ENCODE measurements at regions not wholly inside any gene's neighbourhood (a gene's known extent, or its start where the extent isn't known, plus 50 kb on each side); places are given as distances from the start of the nearest gene placed in this dataset.

DNA sequence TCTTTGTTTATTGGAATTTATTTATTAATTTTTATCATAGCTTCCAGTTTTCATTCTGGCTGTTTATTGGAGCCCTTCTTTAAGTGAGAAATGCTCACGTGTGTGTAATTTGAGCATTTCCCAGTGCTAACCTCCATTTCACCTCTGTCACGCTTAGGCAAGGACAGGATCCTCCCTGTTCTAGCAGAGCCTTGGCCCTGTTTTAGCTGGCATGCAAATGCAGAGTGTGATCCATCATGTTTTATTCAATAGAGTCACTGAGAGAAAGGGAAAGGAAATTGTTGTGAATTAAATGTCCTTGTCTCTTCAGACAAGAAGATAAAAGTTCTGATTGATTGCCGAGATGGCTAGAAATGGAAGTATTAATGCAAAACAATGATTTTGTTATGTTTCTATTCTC lies 137.3 kb upstream of the ACO1 start:
- intact Hi-C loops (cut with DNase I), result no loop called here
- no peak overlapping the region for H3K4me3 ChIP-seq
- H3K27me3 ChIP-seq (replicated peaks; ENCODE audit: insufficient read depth), result no peaks in the 10 kb centered on the region
- TF ChIP-seq POLR2AphosphoS5 (IDR thresholded peaks at IDR 0.05) (no peak), POLR2A (IDR thresholded peaks at IDR 0.05) (no peak)
- TF ChIP-seq, protein P1, sequence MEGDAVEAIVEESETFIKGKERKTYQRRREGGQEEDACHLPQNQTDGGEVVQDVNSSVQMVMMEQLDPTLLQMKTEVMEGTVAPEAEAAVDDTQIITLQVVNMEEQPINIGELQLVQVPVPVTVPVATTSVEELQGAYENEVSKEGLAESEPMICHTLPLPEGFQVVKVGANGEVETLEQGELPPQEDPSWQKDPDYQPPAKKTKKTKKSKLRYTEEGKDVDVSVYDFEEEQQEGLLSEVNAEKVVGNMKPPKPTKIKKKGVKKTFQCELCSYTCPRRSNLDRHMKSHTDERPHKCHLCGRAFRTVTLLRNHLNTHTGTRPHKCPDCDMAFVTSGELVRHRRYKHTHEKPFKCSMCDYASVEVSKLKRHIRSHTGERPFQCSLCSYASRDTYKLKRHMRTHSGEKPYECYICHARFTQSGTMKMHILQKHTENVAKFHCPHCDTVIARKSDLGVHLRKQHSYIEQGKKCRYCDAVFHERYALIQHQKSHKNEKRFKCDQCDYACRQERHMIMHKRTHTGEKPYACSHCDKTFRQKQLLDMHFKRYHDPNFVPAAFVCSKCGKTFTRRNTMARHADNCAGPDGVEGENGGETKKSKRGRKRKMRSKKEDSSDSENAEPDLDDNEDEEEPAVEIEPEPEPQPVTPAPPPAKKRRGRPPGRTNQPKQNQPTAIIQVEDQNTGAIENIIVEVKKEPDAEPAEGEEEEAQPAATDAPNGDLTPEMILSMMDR (IDR thresholded peaks at IDR 0.05), result no peak
- no peaks in the 10 kb centered on the region for H3K36me3 ChIP-seq
- 43% methylated on average over 3 of the region's 3 CpGs for WGBS
- H3K9me3 ChIP-seq, result no peaks in the 10 kb centered on the region
- no peak overlapping the region for H3K27ac ChIP-seq
- no peaks in the 10 kb centered on the region for H3K4me1 ChIP-seq (replicated peaks)
- DNase-seq (ENCODE audit: low spot score), result no peak

DNA sequence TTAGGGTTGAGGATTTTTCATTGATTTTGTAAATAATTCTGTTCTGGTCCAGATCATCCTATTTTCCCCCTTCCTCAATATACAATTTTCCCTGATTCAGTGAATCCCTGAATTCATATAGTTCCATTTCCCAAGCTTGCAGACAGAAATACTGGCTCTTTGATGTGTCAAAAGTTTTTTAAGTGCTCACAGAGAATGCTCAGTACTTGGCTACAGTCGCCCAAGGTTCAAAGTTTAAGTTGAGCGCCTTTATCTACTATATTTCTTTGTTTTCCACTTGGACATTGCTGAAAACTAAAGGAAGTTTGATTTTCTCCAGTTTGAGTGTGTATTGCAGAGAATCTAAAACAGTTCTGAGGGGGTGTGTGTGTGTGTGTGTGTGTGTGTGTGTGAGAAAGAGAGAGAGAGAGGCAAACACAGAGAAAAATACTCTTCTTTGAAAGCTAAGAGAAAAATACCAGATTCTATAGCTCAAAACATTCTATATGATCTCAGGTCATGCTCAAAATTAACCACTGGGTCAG lies 136.2 kb upstream of the ACO1 start:
- no peak for TF ChIP-seq POLR2A (IDR thresholded peaks at IDR 0.05)
- no peak for TF ChIP-seq POLR2AphosphoS5 (IDR thresholded peaks at IDR 0.05)
- TF ChIP-seq, protein P1 (IDR thresholded peaks at IDR 0.05), result no peak
- 92% methylated on average over 2 of the region's 2 CpGs for WGBS
- DNase-seq (ENCODE audit: low spot score), result no peak
- no peaks in the 10 kb centered on the region for H3K36me3 ChIP-seq
- no peak overlapping the region for H3K4me3 ChIP-seq
- intact Hi-C loops (cut with DNase I), result no loop called here
- no peaks in the 10 kb centered on the region for H3K4me1 ChIP-seq (replicated peaks)
- no peaks in the 10 kb centered on the region for H3K9me3 ChIP-seq
- no peaks in the 10 kb centered on the region for H3K27me3 ChIP-seq (replicated peaks; ENCODE audit: insufficient read depth)
- no peak overlapping the region for H3K27ac ChIP-seq

DNA sequence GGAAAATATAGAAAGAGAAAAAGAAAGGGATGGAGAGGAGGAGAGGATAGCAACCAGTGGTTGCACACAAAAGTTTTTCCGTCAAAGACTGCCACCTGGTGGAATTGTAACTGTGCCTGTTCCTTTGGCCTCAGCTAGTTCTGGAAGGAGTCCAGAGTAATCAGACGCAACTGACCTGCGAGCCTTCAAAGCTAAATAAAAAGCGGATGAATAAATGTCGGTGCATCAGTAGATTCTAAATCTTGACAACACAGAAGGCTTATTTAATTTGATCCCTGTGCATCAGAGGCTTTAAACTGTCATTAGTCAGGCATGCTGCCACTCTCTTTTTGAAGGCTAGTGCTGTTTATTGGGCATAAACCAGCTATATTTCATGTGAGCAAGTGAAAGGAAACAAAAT lies 132.9 kb upstream of the ACO1 start:
- H3K4me1 ChIP-seq (replicated peaks), result no peaks in the 10 kb centered on the region
- H3K36me3 ChIP-seq, result no peaks in the 10 kb centered on the region
- H3K9me3 ChIP-seq, result no peaks in the 10 kb centered on the region
- DNase-seq (ENCODE audit: low spot score), result peak; percentile 17
- no peak for TF ChIP-seq POLR2A (IDR thresholded peaks at IDR 0.05)
- no peak for TF ChIP-seq POLR2AphosphoS5 (IDR thresholded peaks at IDR 0.05)
- TF ChIP-seq, protein P1 (IDR thresholded peaks at IDR 0.05), result peak in 3 of 4 experiments; percentile 46 to 48 (median 47)
- no peak overlapping the region for H3K4me3 ChIP-seq
- intact Hi-C loops (cut with DNase I), result no loop called here
- no peaks in the 10 kb centered on the region for H3K27me3 ChIP-seq (replicated peaks; ENCODE audit: insufficient read depth)
- H3K27ac ChIP-seq, result no peak overlapping the region
- WGBS, result 2% methylated on average over 5 of the region's 5 CpGs

DNA sequence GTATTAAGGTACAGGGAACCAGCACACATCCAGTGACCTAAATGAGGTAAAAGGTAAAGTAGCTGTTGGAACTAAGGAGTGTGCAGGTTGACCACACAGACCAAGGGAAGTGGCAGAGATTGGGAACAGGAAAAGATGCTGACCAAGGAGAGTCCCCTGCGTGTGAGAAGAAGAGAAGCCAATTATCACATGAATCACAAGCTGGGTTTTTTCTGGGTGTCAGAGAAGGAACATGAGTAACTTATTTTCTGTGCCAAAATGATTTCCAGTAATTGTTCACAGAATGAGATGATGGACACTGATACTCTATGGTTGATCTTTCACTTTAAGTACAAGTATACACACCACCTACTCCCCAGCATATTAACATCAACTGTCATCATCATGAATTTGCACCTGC lies 130.7 kb upstream of the ACO1 start:
- DNase-seq (ENCODE audit: low spot score), result no peak

DNA sequence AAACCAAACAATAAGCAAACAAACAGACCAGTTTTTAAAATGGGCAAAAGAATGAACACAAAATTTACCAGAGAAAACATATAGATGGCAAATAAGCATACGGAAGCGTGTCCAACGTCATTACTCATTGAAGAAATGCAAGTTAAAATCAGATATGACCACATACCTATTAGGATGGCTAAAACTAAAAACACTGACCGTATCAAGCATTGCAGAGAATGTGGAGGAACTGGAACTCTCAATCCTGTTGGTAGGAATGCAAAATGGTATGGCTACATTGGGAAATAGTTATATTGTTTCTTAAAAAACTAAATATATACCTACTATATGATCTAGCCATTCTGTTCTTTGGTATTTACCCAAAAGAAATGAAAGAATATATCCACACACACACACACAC lies 129.4 kb upstream of the ACO1 start:
- intact Hi-C loops (cut with DNase I), result no loop called here
- Histone ChIP-seq H3K4me3 (no peak overlapping the region), H3K36me3 (no peaks in the 10 kb centered on the region), H3K27me3 (replicated peaks; ENCODE audit: insufficient read depth) (no peaks in the 10 kb centered on the region), H3K27ac (no peak overlapping the region), H3K9me3 (no peaks in the 10 kb centered on the region), H3K4me1 (replicated peaks) (no peaks in the 10 kb centered on the region)
- 91% methylated on average over 4 of the region's 4 CpGs for WGBS
- DNase-seq (ENCODE audit: low spot score), result no peak
- TF ChIP-seq, protein P1 (IDR thresholded peaks at IDR 0.05), result no peak
- TF ChIP-seq POLR2A (IDR thresholded peaks at IDR 0.05), result no peak
- no peak for TF ChIP-seq POLR2AphosphoS5 (IDR thresholded peaks at IDR 0.05)

More for the DNA sequence above, 130.7 kb upstream of the ACO1 start:
- Histone ChIP-seq H3K27me3 (replicated peaks; ENCODE audit: insufficient read depth) (no peaks in the 10 kb centered on the region), H3K27ac (no peak overlapping the region), H3K4me3 (no peak overlapping the region), H3K4me1 (replicated peaks) (no peaks in the 10 kb centered on the region), H3K36me3 (no peaks in the 10 kb centered on the region), H3K9me3 (no peaks in the 10 kb centered on the region)
- intact Hi-C loops (cut with DNase I), result no loop called here
- 32% methylated on average over 1 of the region's 1 CpG for WGBS
- no peak for TF ChIP-seq POLR2AphosphoS5 (IDR thresholded peaks at IDR 0.05)
- TF ChIP-seq, protein P1 (IDR thresholded peaks at IDR 0.05), result no peak
- TF ChIP-seq POLR2A (IDR thresholded peaks at IDR 0.05), result no peak

Measured in prostate gland (tissue), 2 donors.